PC-3 (cell line): ENCODE measurements at regions not wholly inside any gene's neighbourhood (a gene's known extent, or its start where the extent isn't known, plus 50 kb on each side); places are given as distances from the start of the nearest gene placed in this dataset.

Experiments used
- ATAC-seq: fragments of 200-7000 bp; cut with Tn5 transposase; 2 replicates; pipeline ENCODE4 v1.9.1; 2020; ENCODE audit warnings: mild to moderate bottlenecking, moderate library complexity
- BruUV-seq: library from RNA; stranded (reverse); fragments of 400-500 nt; replicated peaks from 2 replicates; lab custom pipeline; 2021; lab: Mats Ljungman, UMichigan
- CTCF ChIA-PET: fragments of 300-600 bp; sonication (Branson Sonifier 250); formaldehyde crosslinking; loops from one replicate; lab custom pipeline; 2022; ENCODE audit warnings: antibody characterized with exemption; lab: Charles Lee
- POLR2A ChIA-PET: fragments of 300-600 bp; sonication (Branson Sonifier 250); formaldehyde crosslinking; loops from one replicate; lab custom pipeline; 2022; ENCODE audit warnings: antibody characterized with exemption; ENCODE audit not compliant: unreplicated experiment; lab: Charles Lee
- DNase-seq: peaks from one replicate; pipeline ENCODE4 v3.0.0-alpha.2; 2015
- H2AFZ ChIP-seq: fragments of 300-600 bp; sonication (generic); 2 replicates; pipeline ENCODE4 v1.6.0; 2016; ENCODE audit warnings: antibody characterized with exemption, low read length
- H3F3A ChIP-seq: fragments of 300-600 bp; sonication (generic); one replicate; pipeline ENCODE4 v1.6.0; 2017; ENCODE audit warnings: antibody characterized with exemption, low read length, control low read depth, mild to moderate bottlenecking; ENCODE audit not compliant: unreplicated experiment
- H3K27ac ChIP-seq: fragments of 300-600 bp; sonication (generic); 2 replicates; pipeline ENCODE4 v1.5.1; 2016; ENCODE audit warnings: mild to moderate bottlenecking, low read length
- H3K27me3 ChIP-seq: fragments of 300-600 bp; sonication (generic); 2 replicates; pipeline ENCODE4 v1.6.1; 2016; ENCODE audit warnings: low read length, mixed read lengths
- H3K36me3 ChIP-seq: fragments of 300-600 bp; sonication (generic); 2 replicates; pipeline ENCODE4 v1.6.1; 2016; ENCODE audit warnings: low read depth, mixed run types, low read length, mixed read lengths
- H3K4me1 ChIP-seq: fragments of 300-600 bp; sonication (generic); 2 replicates; pipeline ENCODE4 v1.5.1; 2016; ENCODE audit warnings: low read length; ENCODE audit not compliant: insufficient read depth
- H3K4me2 ChIP-seq: fragments of 300-600 bp; sonication (generic); 2 replicates; pipeline ENCODE4 v1.6.0; 2016; ENCODE audit warnings: low read length
- H3K4me3 ChIP-seq: fragments of 300-600 bp; sonication (generic); 2 replicates; pipeline ENCODE4 v1.5.1; 2016; ENCODE audit warnings: mild to moderate bottlenecking, low read length, mixed read lengths
- H3K79me2 ChIP-seq: fragments of 300-600 bp; sonication (generic); 2 replicates; pipeline ENCODE4 v1.6.1; 2017; ENCODE audit warnings: low read length, mixed read lengths
- H3K9ac ChIP-seq: fragments of 300-600 bp; sonication (generic); 2 replicates; pipeline ENCODE4 v1.6.0; 2016; ENCODE audit warnings: mild to moderate bottlenecking, low read length
- H3K9me2 ChIP-seq: fragments of 300-600 bp; sonication (generic); replicated peaks from 2 replicates; pipeline ENCODE4 v1.6.1; 2016; ENCODE audit warnings: mixed run types, low read length, mixed read lengths
- H3K9me3 ChIP-seq: fragments of 300-600 bp; sonication (generic); 2 replicates; pipeline ENCODE4 v1.6.1; 2016; ENCODE audit warnings: low read length, mixed read lengths
- H4K20me1 ChIP-seq: fragments of 300-600 bp; sonication (generic); 2 replicates; pipeline ENCODE4 v1.6.1; 2016; ENCODE audit warnings: low read length, mixed read lengths
- CTCF ChIP-seq: fragments of 300-600 bp; sonication (generic); conservative IDR thresholded peaks from 2 replicates; pipeline ENCODE4 v1.5.1; 2017; ENCODE audit warnings: antibody characterized with exemption, low read depth, mild to moderate bottlenecking, low read length
- EZH2 ChIP-seq: fragments of 300-600 bp; sonication (generic); IDR thresholded peaks from one replicate; pipeline ENCODE4 v1.6.1; 2017; ENCODE audit warnings: antibody characterized with exemption, mild to moderate bottlenecking, low read length; ENCODE audit not compliant: unreplicated experiment
- EZH2phosphoT487 ChIP-seq: fragments of 300-600 bp; sonication (generic); IDR thresholded peaks from 2 replicates; pipeline ENCODE4 v1.6.1; 2018; ENCODE audit warnings: mild to moderate bottlenecking, antibody characterized with exemption, low read length, borderline replicate concordance
- intact Hi-C: fragments of 100-400 bp; cut with micrococcal nuclease; formaldehyde crosslinking; loops from 2 replicates; pipeline ENCODE4 v1.9.0; 2023

DNA sequence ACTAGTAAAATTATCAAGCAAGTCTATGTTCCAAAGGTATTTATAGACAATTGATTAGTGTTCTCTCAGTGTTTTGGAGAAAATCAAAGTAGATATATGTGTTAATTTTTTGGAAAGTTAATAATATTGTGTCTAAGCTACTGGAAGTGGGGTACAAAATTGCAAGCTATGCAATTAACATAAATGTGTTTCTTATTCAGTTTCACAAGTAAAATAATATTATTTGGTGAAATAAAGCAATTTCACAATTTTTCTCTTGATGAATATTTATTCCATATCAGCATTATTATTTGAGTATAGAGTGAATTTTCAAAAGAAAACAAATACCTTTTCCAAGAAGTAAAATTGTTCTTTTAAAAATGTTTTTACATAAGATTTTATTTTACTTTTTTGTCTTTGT is 1047.7 kb downstream of the TBL1XR1 start:
- no peak overlapping the region for H3K9ac ChIP-seq
- H3K4me1 ChIP-seq = no peaks in the 10 kb centered on the region
- CTCF ChIA-PET = no interaction called here
- BruUV-seq = no TSS peak
- no peak overlapping the region for H3K4me2 ChIP-seq
- H3K27me3 ChIP-seq = no peaks in the 10 kb centered on the region
- no peaks in the 10 kb centered on the region for H3K9me2 ChIP-seq
- POLR2A ChIA-PET = no interaction called here
- H3F3A ChIP-seq = peaks cover 3% of the 10 kb centered on the region
- H3K27ac ChIP-seq = no peak overlapping the region
- no peak overlapping the region for H3K4me3 ChIP-seq
- DNase-seq = no peak
- H2AFZ ChIP-seq = no peak overlapping the region
- no peaks in the 10 kb centered on the region for H3K79me2 ChIP-seq
- no peak for ATAC-seq
- TF ChIP-seq EZH2 (no peak), EZH2phosphoT487 (no peak), CTCF (no peak)
- intact Hi-C loops = no loop called here
- H4K20me1 ChIP-seq = no peaks in the 10 kb centered on the region
- no peaks in the 10 kb centered on the region for H3K36me3 ChIP-seq
- H3K9me3 ChIP-seq = no peaks in the 10 kb centered on the region

DNA sequence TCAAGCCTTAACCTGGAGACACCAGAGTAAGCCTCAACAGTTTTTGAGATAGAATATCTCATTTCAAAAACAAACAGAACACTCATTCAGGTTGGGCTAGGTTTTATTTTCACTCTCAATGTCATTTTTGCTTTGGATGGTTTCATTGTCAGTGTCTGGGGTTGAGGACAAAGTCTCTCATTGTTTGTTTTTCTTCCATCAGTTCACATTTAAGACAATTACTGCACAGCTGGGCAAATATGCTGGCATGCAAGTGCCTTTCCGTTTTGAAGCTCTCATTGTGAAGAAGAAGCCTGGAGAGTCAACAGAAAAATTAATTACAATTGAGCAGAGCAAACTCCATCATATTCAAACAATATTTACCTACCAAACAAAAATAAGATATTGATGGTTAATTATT is 1050.0 kb downstream of the TBL1XR1 start:
- DNase-seq = peak; percentile 13
- TF ChIP-seq EZH2phosphoT487 (no peak), EZH2 (no peak), CTCF (no peak)
- no TSS peak for BruUV-seq

GRCh38 chr3:176141837-176142236 is 1055.4 kb downstream of the TBL1XR1 start:
- DNase-seq (no peak), ATAC-seq (no peak)
- H4K20me1 ChIP-seq = no peaks in the 10 kb centered on the region
- TF ChIP-seq EZH2phosphoT487 (no peak), CTCF (no peak), EZH2 (no peak)
- H3K27ac ChIP-seq = no peak overlapping the region
- intact Hi-C loops = no loop called here
- H3K36me3 ChIP-seq = no peaks in the 10 kb centered on the region
- H3K79me2 ChIP-seq = no peaks in the 10 kb centered on the region
- BruUV-seq = no TSS peak
- POLR2A ChIA-PET = no interaction called here
- H3K9me3 ChIP-seq = no peaks in the 10 kb centered on the region
- no peak overlapping the region for H3K9ac ChIP-seq
- H3K9me2 ChIP-seq = no peaks in the 10 kb centered on the region
- no peaks in the 10 kb centered on the region for H3F3A ChIP-seq
- CTCF ChIA-PET = no interaction called here
- no peaks in the 10 kb centered on the region for H3K4me1 ChIP-seq
- no peaks in the 10 kb centered on the region for H3K27me3 ChIP-seq
- H3K4me3 ChIP-seq = no peak overlapping the region
- no peak overlapping the region for H3K4me2 ChIP-seq
- H2AFZ ChIP-seq = no peak overlapping the region

More for the DNA sequence above, 1050.0 kb downstream of the TBL1XR1 start:
- Histone ChIP-seq H3K27me3 (no peaks in the 10 kb centered on the region), H4K20me1 (no peaks in the 10 kb centered on the region), H2AFZ (no peak overlapping the region), H3K9me3 (no peaks in the 10 kb centered on the region), H3K9ac (no peak overlapping the region), H3K79me2 (no peaks in the 10 kb centered on the region), H3K4me2 (no peak overlapping the region), H3K27ac (no peak overlapping the region), H3K9me2 (no peaks in the 10 kb centered on the region), H3K4me1 (no peaks in the 10 kb centered on the region), H3F3A (no peaks in the 10 kb centered on the region), H3K4me3 (no peak overlapping the region), H3K36me3 (no peaks in the 10 kb centered on the region)
- CTCF ChIA-PET = no interaction called here
- peak; percentile 56 for ATAC-seq
- intact Hi-C loops = no loop called here
- POLR2A ChIA-PET = no interaction called here
